Neural progenitor cell (in vitro differentiated cells): ENCODE measurements at regions not wholly inside any gene's neighbourhood (a gene's known extent, or its start where the extent isn't known, plus 50 kb on each side); places are given as distances from the start of the nearest gene placed in this dataset.

ENCODE experiments used
- DNase-seq: peaks from one replicate; pipeline ENCODE4 v3.0.0-alpha.2; 2016; ENCODE audit warnings: low spot score
- H2AFZ ChIP-seq: fragments of 200-600 bp; sonication (generic); replicated peaks from 2 replicates; pipeline ENCODE4 v1.6.1; 2016; ENCODE audit warnings: antibody characterized with exemption
- H3F3A ChIP-seq: fragments of 200-600 bp; sonication (generic); 2 replicates; pipeline ENCODE4 v1.6.1; 2016; ENCODE audit warnings: antibody characterized with exemption, low read depth
- H3K27ac ChIP-seq: fragments of 200-600 bp; sonication (generic); 2 replicates; pipeline ENCODE4 v1.5.1; 2016; ENCODE audit warnings: mild to moderate bottlenecking
- H3K27me3 ChIP-seq: fragments of 200-600 bp; sonication (generic); 2 replicates; pipeline ENCODE4 v1.6.1; 2016; ENCODE audit warnings: mild to moderate bottlenecking, moderate library complexity
- H3K36me3 ChIP-seq: fragments of 200-600 bp; sonication (generic); 2 replicates; pipeline ENCODE4 v1.5.1; 2016
- H3K4me1 ChIP-seq: fragments of 200-600 bp; sonication (generic); 2 replicates; pipeline ENCODE4 v1.6.1; 2016; ENCODE audit warnings: mixed run types
- H3K4me2 ChIP-seq: fragments of 200-600 bp; sonication (generic); 2 replicates; pipeline ENCODE4 v1.6.1; 2016
- H3K4me3 ChIP-seq: fragments of 200-600 bp; sonication (generic); 2 replicates; pipeline ENCODE4 v1.5.1; 2016
- H3K79me2 ChIP-seq: fragments of 200-600 bp; sonication (generic); 2 replicates; pipeline ENCODE4 v1.6.1; 2016; ENCODE audit warnings: low read depth
- H3K9ac ChIP-seq: fragments of 200-600 bp; sonication (generic); 2 replicates; pipeline ENCODE4 v1.6.1; 2016
- H3K9me3 ChIP-seq: fragments of 200-600 bp; sonication (generic); 2 replicates; pipeline ENCODE4 v1.5.1; 2016; ENCODE audit warnings: low read depth
- H4K20me1 ChIP-seq: fragments of 200-600 bp; sonication (generic); 2 replicates; pipeline ENCODE4 v1.6.1; 2016; ENCODE audit warnings: low read depth
- H3K27ac Mint-ChIP-seq: 3 replicates; pipeline ENCODE4 v1.8.0; 2021; ENCODE audit warnings: mixed read lengths
- H3K27me3 Mint-ChIP-seq: 2 replicates; pipeline ENCODE4 v1.8.0; 2022; ENCODE audit warnings: low read depth, mild to moderate bottlenecking, inconsistent platforms, moderate library complexity, mixed read lengths; ENCODE audit not compliant: insufficient read depth
- H3K36me3 Mint-ChIP-seq: 3 replicates; pipeline ENCODE4 v1.8.0; 2021; ENCODE audit warnings: mixed read lengths
- H3K4me1 Mint-ChIP-seq: 3 replicates; pipeline ENCODE4 v1.8.0; 2021; ENCODE audit warnings: mixed read lengths
- H3K4me3 Mint-ChIP-seq: 3 replicates; pipeline ENCODE4 v1.8.0; 2021; ENCODE audit warnings: mild to moderate bottlenecking, moderate library complexity, mixed read lengths
- H3K9me3 Mint-ChIP-seq: 3 replicates; pipeline ENCODE4 v1.8.0; 2020; ENCODE audit warnings: mixed read lengths
- CTCF ChIP-seq: fragments of 200-600 bp; sonication (generic); IDR thresholded peaks from 2 replicates; pipeline ENCODE4 v1.5.1; 2017; ENCODE audit warnings: antibody characterized with exemption, mild to moderate bottlenecking
- EZH2 ChIP-seq: fragments of 200-600 bp; sonication (generic); IDR thresholded peaks from 2 replicates; pipeline ENCODE4 v1.6.1; 2017; ENCODE audit warnings: antibody characterized with exemption, mild to moderate bottlenecking, moderate library complexity
- EZH2phosphoT487 ChIP-seq: fragments of 200-600 bp; sonication (generic); IDR thresholded peaks from 2 replicates; pipeline ENCODE4 v1.6.1; 2017; ENCODE audit warnings: antibody characterized with exemption

GRCh38 chr5:164076556-164076955 lies 571.1 kb downstream of the MAT2B start:
- Histone ChIP-seq H3K4me1 (no peaks in the 10 kb centered on the region), H3K4me2 (no peak overlapping the region), H3K9ac (no peak overlapping the region), H3K79me2 (no peaks in the 10 kb centered on the region), H3K9me3 (no peaks in the 10 kb centered on the region), H3K4me3 (no peak overlapping the region), H3K27me3 (no peaks in the 10 kb centered on the region), H3K27ac (no peak overlapping the region), H3F3A (no peaks in the 10 kb centered on the region), H4K20me1 (no peaks in the 10 kb centered on the region), H3K36me3 (no peaks in the 10 kb centered on the region), H2AFZ (peak overlapping the region; percentile 26)
- Mint-ChIP-seq H3K4me1 (no peaks in the 10 kb centered on the region), H3K36me3 (no peaks in the 10 kb centered on the region), H3K27ac (no peak overlapping the region), H3K9me3 (no peaks in the 10 kb centered on the region), H3K27me3 (no peaks in the 10 kb centered on the region), H3K4me3 (no peak overlapping the region)
- TF ChIP-seq EZH2phosphoT487 (no peak), CTCF (no peak), EZH2 (no peak)
- DNase-seq: no peak

GRCh38 chr5:164090358-164090757 lies 584.9 kb downstream of the MAT2B start:
- H3K4me2 ChIP-seq: no peak overlapping the region
- H3K27ac Mint-ChIP-seq: no peak overlapping the region
- H3F3A ChIP-seq: no peaks in the 10 kb centered on the region

GRCh38 chr5:164091836-164092235 lies 586.4 kb downstream of the MAT2B start:
- Histone ChIP-seq H3F3A (no peaks in the 10 kb centered on the region), H3K36me3 (no peaks in the 10 kb centered on the region), H3K9ac (no peak overlapping the region), H3K4me3 (no peak overlapping the region), H3K4me2 (no peak overlapping the region), H3K4me1 (no peaks in the 10 kb centered on the region), H3K9me3 (no peaks in the 10 kb centered on the region), H3K79me2 (no peaks in the 10 kb centered on the region), H4K20me1 (no peaks in the 10 kb centered on the region), H3K27me3 (no peaks in the 10 kb centered on the region), H2AFZ (no peak overlapping the region), H3K27ac (no peak overlapping the region)
- Mint-ChIP-seq H3K36me3 (no peaks in the 10 kb centered on the region), H3K4me1 (no peaks in the 10 kb centered on the region), H3K27me3 (no peaks in the 10 kb centered on the region), H3K27ac (no peak overlapping the region), H3K9me3 (peaks cover 3% of the 10 kb centered on the region), H3K4me3 (no peak overlapping the region)
- DNase-seq: no peak
- no peak for TF ChIP-seq EZH2
- TF ChIP-seq EZH2phosphoT487: no peak
- no peak for TF ChIP-seq CTCF

More at GRCh38 chr5:164090358-164090757, 584.9 kb downstream of the MAT2B start:
- no peak overlapping the region for H3K4me3 ChIP-seq
- Mint-ChIP-seq H3K27me3 (no peaks in the 10 kb centered on the region), H3K9me3 (peaks cover 3% of the 10 kb centered on the region), H3K4me3 (no peak overlapping the region), H3K4me1 (no peaks in the 10 kb centered on the region), H3K36me3 (no peaks in the 10 kb centered on the region)
- H3K9me3 ChIP-seq: no peaks in the 10 kb centered on the region
- H3K9ac ChIP-seq: no peak overlapping the region
- no peaks in the 10 kb centered on the region for H3K4me1 ChIP-seq
- H3K27me3 ChIP-seq: no peaks in the 10 kb centered on the region
- no peaks in the 10 kb centered on the region for H3K36me3 ChIP-seq
- no peaks in the 10 kb centered on the region for H3K79me2 ChIP-seq
- DNase-seq: no peak
- H2AFZ ChIP-seq: no peak overlapping the region
- H3K27ac ChIP-seq: no peak overlapping the region
- TF ChIP-seq CTCF (no peak), EZH2phosphoT487 (no peak), EZH2 (no peak)
- H4K20me1 ChIP-seq: no peaks in the 10 kb centered on the region

GRCh38 chr5:164094291-164094690 lies 588.9 kb downstream of the MAT2B start:
- H2AFZ ChIP-seq: no peak overlapping the region
- H3K4me2 ChIP-seq: no peak overlapping the region
- DNase-seq: no peak
- H3F3A ChIP-seq: no peaks in the 10 kb centered on the region
- H3K4me1 ChIP-seq: no peaks in the 10 kb centered on the region
- no peaks in the 10 kb centered on the region for H3K27me3 Mint-ChIP-seq
- H3K27ac Mint-ChIP-seq: no peak overlapping the region
- no peak overlapping the region for H3K9ac ChIP-seq
- no peaks in the 10 kb centered on the region for H3K4me1 Mint-ChIP-seq
- no peaks in the 10 kb centered on the region for H3K79me2 ChIP-seq
- no peaks in the 10 kb centered on the region for H3K36me3 ChIP-seq
- no peaks in the 10 kb centered on the region for H3K9me3 Mint-ChIP-seq
- H3K27ac ChIP-seq: no peak overlapping the region
- no peaks in the 10 kb centered on the region for H4K20me1 ChIP-seq
- no peak for TF ChIP-seq EZH2phosphoT487
- no peak for TF ChIP-seq EZH2
- no peak for TF ChIP-seq CTCF
- no peaks in the 10 kb centered on the region for H3K27me3 ChIP-seq
- no peak overlapping the region for H3K4me3 ChIP-seq
- H3K9me3 ChIP-seq: no peaks in the 10 kb centered on the region
- no peaks in the 10 kb centered on the region for H3K36me3 Mint-ChIP-seq
- H3K4me3 Mint-ChIP-seq: no peak overlapping the region
